ENCODE measurements at regions not wholly inside any gene's neighbourhood (a gene's known extent, or its start where the extent isn't known, plus 50 kb on each side); places are given as distances from the start of the nearest gene placed in this dataset.

GRCh38 chr12:41724216-41724615 is 420.5 kb downstream of the GXYLT1 start:
- Histone ChIP-seq H3K27ac (ENCODE audit: extremely low read depth, low read depth, low read length) (no peak overlapping the region), H3K36me3 (ENCODE audit: control insufficient read depth in 2 of 2, insufficient read depth in 1 of 2, low read length in 2 of 2) (no peaks in the 10 kb centered on the region), H3K4me1 (ENCODE audit: control insufficient read depth, insufficient read depth, low read length) (no peaks in the 10 kb centered on the region), H3K4me3 (ENCODE audit: low read depth, low read length) (no peak overlapping the region), H3K9me3 (ENCODE audit: control insufficient read depth, insufficient read depth, low read depth, low read length) (no peaks in the 10 kb centered on the region)
- TF ChIP-seq TSHZ1 (tag by site-specific recombination; IDR thresholded peaks at IDR 0.05; ENCODE audit: borderline replicate concordance) = no peak
- TF ChIP-seq ZNF37A (tag by site-specific recombination; IDR thresholded peaks at IDR 0.05) = no peak
- no peak for TF ChIP-seq KLF17 (tag by site-specific recombination; IDR thresholded peaks at IDR 0.05)
- no peak for TF ChIP-seq ZNF248 (tag by site-specific recombination; IDR thresholded peaks at IDR 0.05)
- TF ChIP-seq ZNF561 (tag by site-specific recombination; IDR thresholded peaks at IDR 0.05; ENCODE audit: borderline replicate concordance) = no peak
- no peak for TF ChIP-seq ZSCAN5A (tag by site-specific recombination; IDR thresholded peaks at IDR 0.05)
- TF ChIP-seq ZBTB6 (tag by site-specific recombination; IDR thresholded peaks at IDR 0.05) = no peak
- TF ChIP-seq GLI2 (tag by site-specific recombination; IDR thresholded peaks at IDR 0.05; ENCODE audit: borderline replicate concordance, low read depth) = no peak
- TF ChIP-seq ZNF677 (tag by site-specific recombination; IDR thresholded peaks at IDR 0.05) = no peak
- no peak for TF ChIP-seq ZNF501 (tag by site-specific recombination; IDR thresholded peaks at IDR 0.05)
- TF ChIP-seq ZBTB10 (tag by site-specific recombination; IDR thresholded peaks at IDR 0.05) = no peak
- no peak for TF ChIP-seq ZNF555 (tag by site-specific recombination; conservative IDR thresholded peaks at IDR 0.05)
- TF ChIP-seq ZNF416 (tag by site-specific recombination; IDR thresholded peaks at IDR 0.05) = no peak
- TF ChIP-seq BCL11A (tag by site-specific recombination; IDR thresholded peaks at IDR 0.05; ENCODE audit: low read depth) = no peak
- no peak for TF ChIP-seq ZNF660 (tag by site-specific recombination; IDR thresholded peaks at IDR 0.05)
- TF ChIP-seq ZNF366 (tag by site-specific recombination; conservative IDR thresholded peaks at IDR 0.05) = no peak
- POLR2A ChIA-PET = no interaction called here
- CTCF ChIA-PET = no interaction called here

GRCh38 chr12:41719214-41719613 is 425.5 kb downstream of the GXYLT1 start:
- Histone ChIP-seq H3K4me1 (ENCODE audit: control insufficient read depth, insufficient read depth, low read length) (no peaks in the 10 kb centered on the region), H3K36me3 (ENCODE audit: control insufficient read depth in 2 of 2, insufficient read depth in 1 of 2, low read length in 2 of 2) (no peaks in the 10 kb centered on the region), H3K9me3 (ENCODE audit: control insufficient read depth, insufficient read depth, low read depth, low read length) (no peaks in the 10 kb centered on the region), H3K27ac (ENCODE audit: extremely low read depth, low read depth, low read length) (no peak overlapping the region), H3K4me3 (ENCODE audit: low read depth, low read length) (no peak overlapping the region)
- CTCF ChIA-PET = no interaction called here
- POLR2A ChIA-PET = no interaction called here
- TF ChIP-seq ZNF571 (tag by site-specific recombination; IDR thresholded peaks at IDR 0.05) = no peak
- no peak for TF ChIP-seq ZNF24 (tag by site-specific recombination; IDR thresholded peaks at IDR 0.05)
- no peak for TF ChIP-seq ZBTB11 (tag by site-specific recombination; conservative IDR thresholded peaks at IDR 0.05; ENCODE audit: low read depth)
- no peak for TF ChIP-seq ZNF501 (tag by site-specific recombination; IDR thresholded peaks at IDR 0.05)
- no peak for TF ChIP-seq ZNF555 (tag by site-specific recombination; conservative IDR thresholded peaks at IDR 0.05)
- TF ChIP-seq ZNF837 (tag by site-specific recombination; IDR thresholded peaks at IDR 0.05) = no peak
- TF ChIP-seq ZSCAN18 (tag by site-specific recombination; IDR thresholded peaks at IDR 0.05) = no peak

Measured in HEK293 (cell line).